Activated T-helper 2 cell treated with anti-CD3 and anti-CD28 coated beads, Interferon-gamma antibody, Interleukin-2, Interleukin-4, amounts not matched to agents 10 μg/mL and 5 μg/mL and 100 μg/mL, durations not matched to agents 14 hours and 24 hours and 36 hours (primary cell): ENCODE measurements at regions not wholly inside any gene's neighbourhood (a gene's known extent, or its start where the extent isn't known, plus 50 kb on each side); places are given as distances from the start of the nearest gene placed in this dataset.

Experiments used
- DNase-seq: peaks from one replicate; pipeline ENCODE4 v3.0.0; 2021; ENCODE audit warnings: low spot score
- H3K27ac Mint-ChIP-seq: one replicate; pipeline ENCODE4 v1.8.0; 2021; ENCODE audit warnings: mixed read lengths
- H3K27me3 Mint-ChIP-seq: one replicate; pipeline ENCODE4 v1.8.0; 2021; ENCODE audit warnings: low read depth, mixed read lengths
- H3K36me3 Mint-ChIP-seq: one replicate; pipeline ENCODE4 v1.8.0; 2021; ENCODE audit warnings: low read depth, mixed read lengths
- H3K4me1 Mint-ChIP-seq: one replicate; pipeline ENCODE4 v1.8.0; 2021; ENCODE audit warnings: low read depth, mixed read lengths
- H3K4me3 Mint-ChIP-seq: one replicate; pipeline ENCODE4 v1.8.0; 2021; ENCODE audit warnings: low read depth, mild to moderate bottlenecking, moderate library complexity, mixed read lengths
- H3K9me3 Mint-ChIP-seq: one replicate; pipeline ENCODE4 v1.8.0; 2021; ENCODE audit warnings: mixed read lengths
- intact Hi-C: fragments of 100-400 bp; cut with micrococcal nuclease; formaldehyde crosslinking; loops from one replicate; pipeline ENCODE4 v1.15.1; 2023

DNA sequence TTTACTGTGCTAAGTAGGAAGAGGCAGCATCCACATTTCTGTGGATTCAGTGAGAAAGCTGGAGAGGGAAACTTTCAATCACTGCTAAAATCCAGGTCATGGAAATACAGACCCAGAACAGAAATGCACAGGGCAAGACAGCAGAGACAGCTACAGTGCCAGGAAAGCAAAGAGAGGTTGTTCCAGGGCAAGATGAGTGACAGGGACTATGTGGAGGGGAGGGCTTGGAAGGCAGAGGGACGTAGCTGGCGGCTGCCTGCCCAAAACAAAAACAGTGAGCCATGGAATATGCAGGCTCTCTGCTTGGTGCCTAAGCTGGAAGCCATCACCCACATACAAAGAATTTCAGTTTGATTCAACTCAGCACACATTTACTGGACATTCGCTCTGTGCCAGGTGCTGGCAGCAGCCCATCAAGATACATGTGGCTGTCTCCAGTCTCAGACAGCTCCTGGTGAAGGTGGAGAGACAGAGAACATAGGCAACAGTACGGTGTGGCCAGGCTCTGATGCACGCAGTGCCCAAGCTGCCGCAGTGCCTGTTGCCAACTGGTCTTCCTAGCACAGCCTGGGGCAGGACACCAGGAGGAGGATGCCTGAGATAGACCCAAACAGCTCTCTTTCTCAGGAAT lies 88.7 kb downstream of the AIPL1 start:
- DNase-seq = no peak
- peaks cover 3% of the 10 kb centered on the region for H3K27me3 Mint-ChIP-seq
- intact Hi-C loops = no loop called here

DNA sequence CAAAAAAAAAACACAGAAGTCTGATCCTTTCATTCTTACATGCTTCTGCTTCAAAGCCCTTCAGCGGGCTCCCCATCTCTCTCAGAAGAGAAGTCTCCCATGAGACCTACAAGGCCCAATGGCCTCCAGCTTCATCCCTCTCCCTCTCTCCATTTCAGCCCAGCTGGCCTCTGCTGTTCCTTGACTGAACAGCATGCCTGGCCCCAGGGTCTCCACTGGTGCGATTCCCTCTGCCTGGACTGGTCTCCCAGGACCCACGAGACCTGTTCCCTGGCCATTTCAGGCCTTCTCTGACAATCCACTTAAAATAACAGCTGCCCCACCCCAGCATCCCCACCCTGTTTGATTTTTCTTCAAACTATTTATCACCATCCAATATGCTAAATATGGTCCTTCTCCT lies 91.2 kb downstream of the AIPL1 start:
- no peak for DNase-seq
- no peaks in the 10 kb centered on the region for H3K36me3 Mint-ChIP-seq
- no peaks in the 10 kb centered on the region for H3K9me3 Mint-ChIP-seq

More for the DNA sequence above, 88.7 kb downstream of the AIPL1 start:
- H3K9me3 Mint-ChIP-seq = no peaks in the 10 kb centered on the region
- no peak overlapping the region for H3K4me3 Mint-ChIP-seq
- H3K27ac Mint-ChIP-seq = no peak overlapping the region
- no peaks in the 10 kb centered on the region for H3K36me3 Mint-ChIP-seq
- H3K4me1 Mint-ChIP-seq = no peaks in the 10 kb centered on the region

DNA sequence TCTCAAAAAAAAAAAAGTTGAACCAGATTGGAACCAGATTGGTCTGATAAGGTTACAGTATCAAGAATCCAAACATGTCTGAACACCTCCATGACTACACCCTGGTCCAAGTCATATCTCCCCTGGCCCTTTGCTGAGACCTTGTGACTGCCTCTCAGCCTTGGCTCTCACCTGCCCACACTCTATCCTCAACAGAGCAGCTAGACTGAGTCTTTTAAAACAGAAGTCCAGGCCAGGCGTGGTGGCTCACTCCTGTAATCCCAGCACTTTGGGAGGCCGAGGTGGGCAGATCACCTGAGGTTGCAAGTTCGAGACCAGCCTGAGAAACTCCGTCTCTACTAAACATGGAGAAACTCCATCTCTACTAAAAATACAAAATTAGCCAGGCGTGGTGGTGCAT lies 91.7 kb downstream of the AIPL1 start:
- H3K27ac Mint-ChIP-seq = no peak overlapping the region
- H3K27me3 Mint-ChIP-seq = no peaks in the 10 kb centered on the region
- no peak overlapping the region for H3K4me3 Mint-ChIP-seq
- no peaks in the 10 kb centered on the region for H3K9me3 Mint-ChIP-seq
- intact Hi-C loops = no loop called here
- no peaks in the 10 kb centered on the region for H3K4me1 Mint-ChIP-seq
- no peaks in the 10 kb centered on the region for H3K36me3 Mint-ChIP-seq
- DNase-seq = no peak

More for the DNA sequence above, 91.2 kb downstream of the AIPL1 start:
- no peaks in the 10 kb centered on the region for H3K27me3 Mint-ChIP-seq
- intact Hi-C loops = no loop called here
- H3K27ac Mint-ChIP-seq = no peak overlapping the region
- no peaks in the 10 kb centered on the region for H3K4me1 Mint-ChIP-seq
- no peak overlapping the region for H3K4me3 Mint-ChIP-seq

DNA sequence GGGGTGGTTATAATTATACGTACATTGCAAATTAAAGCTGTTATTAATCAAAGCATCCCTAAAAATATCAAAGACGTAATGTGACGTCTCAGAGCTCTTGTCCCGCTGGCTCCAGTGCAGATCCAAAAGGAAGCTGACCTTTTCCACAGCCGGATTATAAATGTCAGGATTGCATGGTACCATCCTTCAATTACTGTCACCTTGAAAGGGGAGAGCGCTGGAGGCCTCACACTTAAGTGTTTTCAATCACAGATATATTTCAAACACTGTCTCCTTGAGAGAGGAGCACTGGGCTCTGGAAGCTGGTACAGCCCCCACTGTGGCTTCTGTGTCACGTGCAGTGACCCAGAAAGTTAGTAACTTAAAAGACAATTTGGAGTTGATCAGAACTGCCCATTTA lies 94.2 kb downstream of the AIPL1 start:
- no peaks in the 10 kb centered on the region for H3K9me3 Mint-ChIP-seq
- no peaks in the 10 kb centered on the region for H3K4me1 Mint-ChIP-seq
- H3K36me3 Mint-ChIP-seq = no peaks in the 10 kb centered on the region
- no peak for DNase-seq
- H3K27me3 Mint-ChIP-seq = no peaks in the 10 kb centered on the region
- intact Hi-C loops = no loop called here
- no peak overlapping the region for H3K27ac Mint-ChIP-seq
- H3K4me3 Mint-ChIP-seq = no peak overlapping the region

DNA sequence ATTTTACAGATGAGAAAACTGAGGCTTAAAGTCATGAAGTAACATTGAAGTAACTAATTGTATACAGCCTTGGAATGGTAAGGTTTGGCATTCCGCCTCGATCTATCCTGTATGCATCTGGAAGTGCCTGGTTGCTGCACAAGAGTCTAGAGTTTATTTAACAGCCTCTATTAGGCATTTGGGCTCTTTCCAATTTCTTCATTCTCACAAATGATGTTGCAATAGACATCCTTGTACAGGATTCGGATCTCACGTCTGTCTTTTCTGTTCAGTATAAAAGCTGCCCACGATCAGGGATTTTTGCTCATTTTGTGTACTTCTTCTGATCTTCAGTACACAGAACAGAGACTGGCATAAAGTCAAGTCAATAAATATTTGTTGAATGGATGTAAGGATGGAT lies 100.5 kb downstream of the AIPL1 start:
- no peak overlapping the region for H3K27ac Mint-ChIP-seq
- H3K4me3 Mint-ChIP-seq = no peak overlapping the region
- intact Hi-C loops = no loop called here
- H3K9me3 Mint-ChIP-seq = no peaks in the 10 kb centered on the region
- H3K4me1 Mint-ChIP-seq = no peaks in the 10 kb centered on the region
- peaks cover 3% of the 10 kb centered on the region for H3K27me3 Mint-ChIP-seq
- no peak for DNase-seq
- H3K36me3 Mint-ChIP-seq = no peaks in the 10 kb centered on the region

DNA sequence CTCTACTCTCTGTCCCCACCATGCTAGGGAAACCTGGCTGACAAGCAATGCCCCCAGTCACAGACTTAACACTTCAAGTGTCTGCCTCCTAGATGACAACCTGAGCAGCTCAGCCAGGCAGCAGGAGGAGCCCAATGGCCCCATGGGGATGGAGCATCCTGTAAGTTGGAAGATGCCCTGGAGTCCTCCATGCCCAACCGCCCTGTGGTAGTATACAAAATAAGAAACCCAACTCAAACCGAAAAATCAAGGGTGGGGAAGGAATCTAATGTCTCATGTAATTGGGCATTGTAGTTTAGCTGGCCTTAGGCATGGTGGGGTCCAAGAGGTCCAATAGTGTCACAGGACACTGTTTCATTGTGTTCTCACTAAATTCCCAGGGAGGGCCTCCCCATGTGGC lies 104.0 kb downstream of the AIPL1 start:
- peaks cover 8% of the 10 kb centered on the region for H3K27me3 Mint-ChIP-seq
- no peaks in the 10 kb centered on the region for H3K36me3 Mint-ChIP-seq
- no peak overlapping the region for H3K4me3 Mint-ChIP-seq
- DNase-seq = no peak
- H3K27ac Mint-ChIP-seq = no peak overlapping the region
- H3K4me1 Mint-ChIP-seq = no peaks in the 10 kb centered on the region
- intact Hi-C loops = no loop called here
- no peaks in the 10 kb centered on the region for H3K9me3 Mint-ChIP-seq

DNA sequence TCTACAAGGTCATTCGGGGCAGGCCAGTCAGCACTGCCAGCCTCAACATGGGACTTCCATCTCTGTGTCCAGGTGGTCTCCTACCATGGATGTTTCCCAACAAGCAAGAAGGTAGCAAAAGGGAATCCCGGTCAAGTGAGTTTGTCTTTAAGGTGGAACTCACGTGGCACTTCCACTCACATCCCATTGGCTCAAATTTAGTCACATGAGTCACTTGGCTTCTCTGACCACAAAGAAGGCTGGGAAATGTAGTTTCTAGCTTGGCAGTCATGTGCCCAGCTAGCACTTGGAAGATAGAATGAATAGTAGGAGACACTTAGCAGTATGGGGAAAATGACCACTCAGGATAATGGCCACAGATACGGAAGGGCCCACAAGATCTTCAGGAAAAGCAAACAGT lies 106.6 kb downstream of the AIPL1 start:
- no peaks in the 10 kb centered on the region for H3K36me3 Mint-ChIP-seq
- no peaks in the 10 kb centered on the region for H3K9me3 Mint-ChIP-seq
- DNase-seq = no peak
- H3K4me1 Mint-ChIP-seq = no peaks in the 10 kb centered on the region
- H3K27ac Mint-ChIP-seq = no peak overlapping the region
- intact Hi-C loops = no loop called here
- H3K27me3 Mint-ChIP-seq = peaks cover 6% of the 10 kb centered on the region
- H3K4me3 Mint-ChIP-seq = no peak overlapping the region

DNA sequence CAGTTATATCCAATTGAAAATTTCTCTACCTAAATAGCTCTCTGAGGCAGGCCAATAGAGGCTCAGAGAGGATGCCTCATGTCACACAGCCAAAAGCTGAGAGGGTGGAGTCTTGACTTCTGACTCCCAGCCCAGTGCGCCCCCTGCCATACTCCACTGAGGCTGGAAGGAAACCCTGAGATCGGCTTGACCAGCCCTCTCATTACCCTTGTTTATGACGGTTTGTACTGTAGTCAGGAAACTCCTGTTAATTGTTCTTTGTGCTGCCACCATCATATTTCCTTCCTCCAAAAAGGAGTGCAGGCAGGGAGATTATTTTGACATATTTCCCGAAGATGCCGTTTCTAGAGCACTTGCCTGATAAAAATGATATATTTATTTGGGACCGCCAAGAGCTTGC lies 107.9 kb downstream of the AIPL1 start:
- intact Hi-C loops = no loop called here
- Mint-ChIP-seq H3K9me3 (no peaks in the 10 kb centered on the region), H3K27me3 (peaks cover 6% of the 10 kb centered on the region), H3K4me3 (no peak overlapping the region), H3K27ac (no peak overlapping the region), H3K4me1 (no peaks in the 10 kb centered on the region), H3K36me3 (no peaks in the 10 kb centered on the region)
- DNase-seq = no peak

DNA sequence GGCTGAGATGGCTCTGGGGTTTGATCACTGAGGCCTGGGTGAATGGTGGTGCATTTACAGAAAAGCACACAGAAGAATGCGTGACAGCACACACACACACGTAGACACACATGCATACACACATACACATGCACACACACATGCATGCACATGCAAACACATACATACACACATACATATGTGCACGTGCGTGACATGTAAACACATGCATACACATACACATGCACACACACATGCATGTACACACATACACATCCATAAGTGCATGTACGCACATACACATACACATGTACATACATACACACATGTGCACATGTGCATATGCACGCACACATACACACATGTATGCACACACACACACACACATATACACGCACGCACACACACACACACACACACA lies 108.4 kb downstream of the AIPL1 start:
- no peaks in the 10 kb centered on the region for H3K9me3 Mint-ChIP-seq
- no peaks in the 10 kb centered on the region for H3K36me3 Mint-ChIP-seq
- intact Hi-C loops = no loop called here
- H3K27ac Mint-ChIP-seq = no peak overlapping the region
- peaks cover 6% of the 10 kb centered on the region for H3K27me3 Mint-ChIP-seq
- no peak overlapping the region for H3K4me3 Mint-ChIP-seq
- no peak for DNase-seq
- no peaks in the 10 kb centered on the region for H3K4me1 Mint-ChIP-seq

DNA sequence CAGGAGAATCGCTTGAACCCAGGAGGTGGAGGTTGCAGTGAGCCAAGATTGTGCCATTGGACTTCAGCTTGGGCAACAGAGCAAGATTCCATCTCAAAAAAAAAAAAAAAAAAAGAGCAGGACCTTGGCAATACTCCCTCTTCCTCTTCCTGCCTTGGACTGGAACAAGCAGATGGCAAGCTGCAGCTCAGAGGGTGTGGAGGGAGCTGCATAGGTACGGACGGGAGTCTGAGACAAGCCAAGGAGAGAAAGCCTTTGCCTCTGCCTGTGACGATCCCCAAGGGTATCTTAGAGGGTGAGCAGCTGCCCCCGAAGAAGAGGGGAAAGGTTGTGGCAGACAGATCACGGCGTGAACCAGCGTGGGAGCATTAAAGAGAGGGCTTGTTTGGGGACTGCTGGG lies 109.2 kb downstream of the AIPL1 start:
- Mint-ChIP-seq H3K9me3 (no peaks in the 10 kb centered on the region), H3K27me3 (peaks cover 7% of the 10 kb centered on the region), H3K4me3 (no peak overlapping the region), H3K4me1 (no peaks in the 10 kb centered on the region), H3K36me3 (no peaks in the 10 kb centered on the region), H3K27ac (no peak overlapping the region)
- DNase-seq = no peak
- intact Hi-C loops = no loop called here

DNA sequence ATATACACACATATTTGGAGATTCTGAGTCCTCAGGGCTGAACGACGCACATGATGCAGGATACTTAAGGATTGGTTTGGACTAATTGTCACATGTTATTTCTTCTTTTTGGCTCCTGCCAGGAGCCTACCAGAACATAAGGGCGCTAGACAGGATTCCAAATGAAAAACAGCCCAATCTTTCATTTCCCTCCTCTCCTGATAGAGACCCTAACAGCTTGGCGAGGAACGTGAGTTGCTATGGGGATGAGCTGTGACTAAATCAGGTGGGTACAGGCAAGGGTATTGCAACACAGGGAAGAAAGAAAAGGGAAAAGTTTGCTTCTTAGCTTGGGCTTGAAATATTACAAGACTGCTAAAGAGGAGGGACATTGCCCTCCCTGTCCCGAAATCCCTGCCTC lies 109.9 kb downstream of the AIPL1 start:
- Mint-ChIP-seq H3K27me3 (peaks cover 7% of the 10 kb centered on the region), H3K4me1 (no peaks in the 10 kb centered on the region), H3K36me3 (no peaks in the 10 kb centered on the region), H3K27ac (no peak overlapping the region), H3K4me3 (no peak overlapping the region), H3K9me3 (no peaks in the 10 kb centered on the region)
- DNase-seq = no peak
- intact Hi-C loops = no loop called here

DNA sequence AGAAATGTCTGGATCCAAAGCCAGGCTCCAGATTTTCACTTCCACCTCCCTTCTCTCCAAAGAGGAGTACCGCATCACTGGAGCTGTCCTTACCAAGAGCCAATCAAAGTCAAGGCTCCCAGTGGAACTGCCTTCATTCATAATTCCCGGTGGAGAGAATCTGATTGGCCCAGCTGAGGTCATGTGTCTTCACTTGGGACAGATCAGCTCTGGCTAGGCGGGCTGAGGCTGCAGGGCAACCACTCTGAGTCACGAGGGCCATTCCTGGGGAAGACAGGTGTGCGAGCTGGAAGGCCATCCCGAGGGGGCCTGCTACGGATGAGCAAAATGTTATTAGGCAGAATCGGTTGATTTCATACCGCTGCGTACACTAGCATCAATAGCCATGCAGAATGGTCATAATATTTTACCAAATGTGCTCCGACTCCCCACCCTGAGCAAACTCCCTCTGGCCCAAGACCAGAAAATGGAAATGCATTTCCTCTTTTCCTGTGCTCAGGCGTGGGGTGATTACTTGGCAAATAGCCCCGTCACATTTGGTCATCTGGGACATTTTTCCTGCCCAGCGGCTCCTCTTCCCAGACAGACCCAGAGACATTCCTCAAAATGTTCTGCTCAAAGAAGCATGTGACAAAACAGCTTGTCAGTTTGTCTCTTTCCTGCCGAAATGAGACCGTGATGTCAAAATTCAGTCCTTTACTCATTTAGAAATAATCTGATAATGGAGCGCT lies 111.1 kb downstream of the AIPL1 start:
- no peak overlapping the region for H3K4me3 Mint-ChIP-seq
- no peak overlapping the region for H3K27ac Mint-ChIP-seq
- peaks cover 9% of the 10 kb centered on the region for H3K27me3 Mint-ChIP-seq
- H3K9me3 Mint-ChIP-seq = no peaks in the 10 kb centered on the region
- DNase-seq = no peak
- intact Hi-C loops = no loop called here
- no peaks in the 10 kb centered on the region for H3K4me1 Mint-ChIP-seq
- H3K36me3 Mint-ChIP-seq = no peaks in the 10 kb centered on the region

DNA sequence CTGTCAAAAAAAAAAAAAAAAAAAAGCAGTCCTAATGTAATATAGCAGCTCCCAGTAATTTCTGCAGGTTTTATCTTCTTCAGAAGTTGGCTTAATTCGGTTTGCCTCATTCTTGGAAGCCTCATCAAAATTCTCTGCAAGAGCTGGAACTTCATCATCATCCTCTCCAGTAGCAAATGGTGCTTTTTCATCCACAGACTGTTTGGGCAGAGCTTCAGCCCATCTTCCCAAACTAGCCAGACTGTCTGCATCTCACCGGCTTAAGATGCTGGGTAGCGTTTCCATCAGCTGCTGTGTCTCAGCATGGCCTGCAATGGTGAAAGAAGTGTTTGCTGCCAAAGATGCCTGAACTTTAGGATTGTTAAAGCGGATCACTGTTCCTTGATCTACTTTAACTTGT lies 112.6 kb downstream of the AIPL1 start:
- no peaks in the 10 kb centered on the region for H3K9me3 Mint-ChIP-seq
- H3K4me3 Mint-ChIP-seq = no peak overlapping the region
- no peak for DNase-seq
- peaks cover 6% of the 10 kb centered on the region for H3K27me3 Mint-ChIP-seq
- intact Hi-C loops = no loop called here
- H3K4me1 Mint-ChIP-seq = no peaks in the 10 kb centered on the region
- no peaks in the 10 kb centered on the region for H3K36me3 Mint-ChIP-seq
- H3K27ac Mint-ChIP-seq = no peak overlapping the region
